ENCODE measurements at regions not wholly inside any gene's neighbourhood (a gene's known extent, or its start where the extent isn't known, plus 50 kb on each side); places are given as distances from the start of the nearest gene placed in this dataset.
"Not testable (repeated sequence)": the region's sequence is repeated elsewhere in the genome, so short reads cannot be mapped to it uniquely, and the experiment has no call there.

GRCh38 chr5:57429513-57430120, 53.0 kb downstream of the ACTBL2 start:
- no peak for DNase-seq (ENCODE audit: low read depth)

- DNase-seq (ENCODE audit: low read depth), result not testable (repeated sequence)
Observed at GRCh38 chr5:57429021-57429420, 53.6 kb downstream of the ACTBL2 start.

GRCh38 chr5:57422993-57423392, 59.6 kb downstream of the ACTBL2 start:
- DNase-seq (ENCODE audit: low read depth), result no peak

GRCh38 chr5:57422341-57422740, 60.3 kb downstream of the ACTBL2 start:
- no peak for DNase-seq (ENCODE audit: low read depth)

GRCh38 chr5:57420801-57421200, 61.8 kb downstream of the ACTBL2 start:
- no peak for DNase-seq (ENCODE audit: low read depth)

GRCh38 chr5:57417971-57418370, 64.6 kb downstream of the ACTBL2 start:
- DNase-seq (ENCODE audit: low read depth), result no peak

- DNase-seq (ENCODE audit: low read depth), result no peak
Observed at GRCh38 chr5:57417320-57417719, 65.3 kb downstream of the ACTBL2 start.

- DNase-seq (ENCODE audit: low read depth), result peak; percentile 71
Observed at GRCh38 chr5:57416278-57416994, 66.2 kb downstream of the ACTBL2 start.

- DNase-seq (ENCODE audit: low read depth), result no peak
Observed at GRCh38 chr5:57414857-57415256, 67.8 kb downstream of the ACTBL2 start.

GRCh38 chr5:57414191-57414590, 68.4 kb downstream of the ACTBL2 start:
- DNase-seq (ENCODE audit: low read depth), result no peak

GRCh38 chr5:57413145-57413544, 69.5 kb downstream of the ACTBL2 start:
- DNase-seq (ENCODE audit: low read depth), result no peak

GRCh38 chr5:57412680-57413079, 69.9 kb downstream of the ACTBL2 start:
- no peak for DNase-seq (ENCODE audit: low read depth)

- peak; percentile 76 for DNase-seq (ENCODE audit: low read depth)
Observed at GRCh38 chr5:57411982-57412381, 70.6 kb downstream of the ACTBL2 start.

GRCh38 chr5:57410374-57411320, 72.0 kb downstream of the ACTBL2 start:
- no peak for DNase-seq (ENCODE audit: low read depth)

GRCh38 chr5:57408714-57409113, 73.9 kb downstream of the ACTBL2 start:
- peak; percentile 73 for DNase-seq (ENCODE audit: low read depth)

- DNase-seq (ENCODE audit: low read depth), result no peak
Observed at GRCh38 chr5:57408285-57408684, 74.3 kb downstream of the ACTBL2 start.

GRCh38 chr5:57407391-57407790, 75.2 kb downstream of the ACTBL2 start:
- no peak for DNase-seq (ENCODE audit: low read depth)

- no peak for DNase-seq (ENCODE audit: low read depth)
Observed at GRCh38 chr5:57406641-57407040, 76.0 kb downstream of the ACTBL2 start.

- peak; percentile 55 for DNase-seq (ENCODE audit: low read depth)
Observed at GRCh38 chr5:57405984-57406383, 76.6 kb downstream of the ACTBL2 start.

- no peak for DNase-seq (ENCODE audit: low read depth)
Observed at GRCh38 chr5:57402761-57403160, 79.8 kb downstream of the ACTBL2 start.

GRCh38 chr5:57402348-57402747, 80.3 kb downstream of the ACTBL2 start:
- DNase-seq (ENCODE audit: low read depth), result no peak

GRCh38 chr5:57398413-57399093, 84.1 kb downstream of the ACTBL2 start:
- no peak for DNase-seq (ENCODE audit: low read depth)
